GM12865 (cell line): ENCODE measurements at regions not wholly inside any gene's neighbourhood (a gene's known extent, or its start where the extent isn't known, plus 50 kb on each side); places are given as distances from the start of the nearest gene placed in this dataset.
"Not testable (repeated sequence)": the region's sequence is repeated elsewhere in the genome, so short reads cannot be mapped to it uniquely, and the experiment has no call there.

Experiments
- DNase-seq: peaks from one replicate; pipeline ENCODE4 v3.0.0; 2010; ENCODE audit warnings: low read depth
- H3K4me3 ChIP-seq: 2 replicates; pipeline ENCODE4 v1.5.1; 2011; ENCODE audit warnings: mild to moderate bottlenecking, low read depth, low read length, control low read depth
- TF ChIP-seq, protein P1 (sequence below): IDR thresholded peaks from 2 replicates; pipeline ENCODE4 v1.5.1; 2011; ENCODE audit warnings: low read length, control low read depth, low read depth, inconsistent platforms; ENCODE audit not compliant: insufficient read depth; ENCODE audit errors: missing control alignments

DNA sequence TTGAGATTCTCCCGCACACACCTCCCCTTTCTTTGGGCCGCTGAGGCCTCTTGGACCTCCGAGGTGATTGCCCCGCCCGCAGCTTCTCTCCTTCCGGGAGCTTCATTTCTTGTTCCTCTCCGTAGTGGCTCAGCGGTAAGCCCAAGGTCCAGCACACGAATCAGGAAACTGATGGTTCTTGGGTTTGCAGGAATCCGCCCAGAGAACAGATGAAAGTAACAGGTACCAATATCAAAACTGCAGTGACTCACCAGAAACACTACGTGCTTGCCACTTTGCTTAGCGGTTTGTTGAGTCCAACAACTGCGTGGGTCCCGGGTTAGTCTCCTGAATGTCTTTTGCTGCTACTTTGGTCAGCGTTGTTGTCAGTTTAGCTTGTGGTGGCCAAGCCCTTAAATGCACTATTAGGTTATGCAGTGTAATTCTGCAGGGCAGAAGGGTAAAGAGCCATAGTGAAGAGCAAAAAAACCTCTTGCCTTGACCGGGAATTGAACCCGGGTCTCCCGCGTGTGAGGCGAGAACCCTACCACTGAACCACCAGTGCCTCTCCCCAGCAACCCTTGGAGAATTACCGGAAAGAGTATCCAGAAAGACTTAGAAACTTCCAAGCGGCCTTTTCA is 172.1 kb downstream of the FAM72C start:
- not testable (repeated sequence) for H3K4me3 ChIP-seq, DNase-seq

DNA sequence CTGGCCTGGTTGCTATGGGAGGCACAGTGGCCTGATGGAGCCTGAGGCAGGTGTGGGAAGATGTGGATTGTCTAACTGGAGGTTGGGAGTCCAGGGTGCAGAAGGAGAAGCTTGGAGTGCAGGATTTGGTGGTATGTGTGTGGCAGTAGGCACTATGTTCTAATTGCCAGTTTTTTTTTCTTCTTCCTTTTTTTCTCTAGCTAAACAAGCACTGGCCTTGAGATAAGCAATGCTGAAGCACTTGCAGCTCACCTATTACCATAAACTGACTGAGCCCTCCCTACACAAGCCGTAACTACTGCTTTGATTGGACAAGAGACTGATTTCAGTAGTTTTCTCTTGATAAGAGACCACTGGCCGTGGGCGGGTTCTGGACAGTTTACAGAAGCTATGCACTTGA is 175.4 kb downstream of the FAM72C start:
- not testable (repeated sequence) for H3K4me3 ChIP-seq, DNase-seq

DNA sequence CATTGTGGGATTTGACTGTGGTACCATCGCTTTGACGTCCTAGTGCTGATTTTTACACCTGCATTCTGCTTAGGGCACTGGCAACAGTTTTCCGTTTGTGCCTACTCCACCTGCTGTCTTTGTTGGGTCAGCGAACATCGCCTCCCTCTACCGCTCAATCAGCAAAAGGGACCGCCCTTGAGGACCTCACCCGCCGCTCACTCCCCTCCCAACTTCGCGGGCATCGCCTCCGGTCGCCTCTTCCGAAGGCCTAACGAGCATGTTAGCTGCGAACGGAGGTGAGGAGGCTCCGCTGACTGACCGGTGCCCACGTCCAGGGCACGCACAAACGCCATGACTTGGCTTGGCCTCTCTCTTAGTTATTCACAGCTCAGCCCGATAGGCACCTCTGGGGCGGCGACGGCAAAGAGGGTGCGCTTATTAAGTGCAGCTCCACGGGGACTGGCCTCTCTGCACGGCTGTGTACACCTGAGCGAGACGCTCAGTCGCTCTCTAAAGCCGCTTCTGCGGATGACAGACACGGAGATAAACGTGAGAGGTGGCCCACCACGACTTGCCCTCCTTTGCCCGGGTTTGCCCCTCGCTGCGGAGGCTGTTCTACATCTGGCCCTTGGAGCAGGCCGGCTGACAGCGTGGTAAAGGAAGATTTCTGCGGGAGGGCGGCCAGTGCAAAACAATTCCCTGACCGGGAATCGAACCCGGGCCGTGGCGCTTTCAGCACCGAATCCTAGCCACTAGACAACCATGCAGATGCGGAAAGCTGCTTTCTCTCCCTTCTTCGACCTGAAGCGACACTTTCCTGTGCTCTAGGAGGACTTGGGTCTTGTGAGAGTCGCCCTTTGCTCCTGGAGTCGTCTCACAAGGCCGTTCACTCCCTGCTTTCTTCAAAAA is 179.5 kb downstream of the FAM72C start:
- not testable (repeated sequence) for H3K4me3 ChIP-seq, DNase-seq

DNA sequence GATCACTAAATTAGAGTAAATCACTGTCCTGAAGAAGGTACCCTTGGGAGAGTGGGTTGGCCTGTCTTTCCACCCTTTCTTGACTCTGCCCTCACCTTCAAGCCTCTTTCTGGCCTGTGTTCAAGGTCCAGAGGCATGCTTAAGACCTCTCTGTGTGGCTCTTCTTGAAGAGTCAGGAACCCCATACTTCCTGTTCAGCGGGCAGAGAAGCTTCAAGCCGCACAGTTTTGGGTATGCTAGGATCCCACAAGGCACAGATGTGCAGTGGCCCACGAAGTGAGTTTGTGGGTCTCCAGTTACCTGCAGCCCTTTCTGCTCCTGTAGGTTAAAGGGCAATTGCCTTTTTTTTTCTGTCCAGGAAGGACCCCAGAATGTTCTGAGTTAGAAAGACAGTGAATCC is 185.4 kb downstream of the FAM72C start:
- H3K4me3 ChIP-seq, DNase-seq: not testable (repeated sequence)

DNA sequence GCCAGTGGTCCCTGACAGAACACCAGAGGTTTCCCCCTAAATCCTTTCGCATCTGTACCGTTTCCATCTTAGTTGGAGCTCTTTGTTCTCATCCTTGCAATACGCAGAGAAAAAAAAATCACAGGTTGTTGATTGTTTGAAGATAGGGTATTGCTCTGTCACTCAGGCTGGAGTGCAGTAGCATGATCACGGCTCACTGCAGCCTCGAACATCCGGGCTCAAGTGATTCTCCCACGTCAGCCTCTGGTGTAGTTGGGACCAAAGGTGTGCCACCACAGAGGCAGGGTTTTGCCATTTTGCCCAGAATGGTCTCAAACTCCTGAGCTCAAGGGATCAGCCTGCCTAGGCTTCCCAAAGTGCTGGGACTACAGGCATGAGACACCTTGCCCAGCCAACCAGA is 185.9 kb downstream of the FAM72C start:
- H3K4me3 ChIP-seq, DNase-seq: not testable (repeated sequence)

DNA sequence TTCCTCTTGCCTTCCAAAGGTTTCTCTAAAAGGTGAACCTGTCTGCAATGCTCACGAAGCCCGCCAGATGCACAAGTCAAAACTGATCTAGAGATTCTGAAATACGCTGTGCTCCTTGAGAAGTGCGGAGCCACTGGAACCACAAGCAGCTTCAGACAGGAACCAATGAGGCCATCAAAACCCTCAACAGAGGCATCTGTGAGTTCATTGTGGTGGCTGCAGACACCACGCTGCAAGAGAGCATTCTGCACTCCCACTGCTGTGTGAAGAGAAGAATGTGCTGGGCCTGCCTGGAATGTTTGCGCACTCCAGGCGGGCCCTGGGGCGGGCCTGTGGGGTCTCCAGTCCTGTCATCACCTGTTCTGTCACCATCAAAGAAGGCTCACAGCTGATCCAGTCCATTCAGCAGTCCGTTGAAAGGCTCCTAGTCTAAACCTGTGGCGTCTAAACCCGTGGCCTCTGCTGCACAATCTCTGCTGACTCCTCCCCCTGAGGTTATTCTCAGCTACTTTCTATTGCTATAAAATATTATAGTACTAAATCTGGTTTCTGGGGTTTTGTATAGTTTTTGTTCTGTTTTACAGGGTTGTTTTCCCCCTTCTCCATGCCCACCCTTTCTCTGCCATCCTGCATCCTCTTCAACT is 187.4 kb downstream of the FAM72C start:
- not testable (repeated sequence) for DNase-seq, H3K4me3 ChIP-seq

DNA sequence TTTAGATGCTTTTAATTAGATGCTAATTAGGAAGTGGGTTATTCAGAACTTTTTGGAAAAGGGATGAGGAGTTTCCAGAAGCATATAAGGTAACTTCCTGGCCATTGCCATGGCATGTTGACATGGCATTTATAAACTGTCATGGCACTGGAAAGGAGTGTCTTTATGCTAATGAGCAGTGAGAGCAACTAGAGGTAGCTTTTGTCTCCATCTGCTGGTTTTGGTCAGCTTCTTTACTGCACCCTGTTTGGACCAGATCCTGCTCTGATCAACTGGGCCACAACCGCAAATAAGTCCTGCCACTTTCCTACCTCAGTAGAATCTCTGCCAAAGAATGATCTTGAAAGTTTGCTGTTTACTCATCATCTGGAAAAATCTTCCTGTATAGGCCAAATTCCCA is 193.6 kb downstream of the FAM72C start:
- DNase-seq, H3K4me3 ChIP-seq: not testable (repeated sequence)

DNA sequence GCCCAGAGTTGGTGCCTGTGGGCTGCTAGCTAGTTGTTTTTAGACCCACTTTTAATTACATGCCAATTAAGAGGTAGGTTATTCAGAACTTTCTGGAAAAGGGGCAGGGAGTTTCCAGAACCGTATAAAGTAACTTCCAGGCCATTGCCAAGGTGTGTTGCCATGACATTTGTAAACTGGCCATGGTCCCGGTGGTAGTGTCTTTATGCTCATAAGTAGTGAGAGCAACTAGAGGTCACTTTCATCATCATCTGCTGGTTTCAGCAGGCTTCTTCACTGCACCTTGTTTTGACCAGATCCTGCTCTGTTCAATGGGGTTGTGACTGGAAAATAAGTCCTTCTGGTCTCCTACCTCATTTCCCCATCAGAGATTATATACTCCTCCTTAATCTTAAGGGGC is 207.0 kb downstream of the FAM72C start:
- not testable (repeated sequence) for DNase-seq, H3K4me3 ChIP-seq

DNA sequence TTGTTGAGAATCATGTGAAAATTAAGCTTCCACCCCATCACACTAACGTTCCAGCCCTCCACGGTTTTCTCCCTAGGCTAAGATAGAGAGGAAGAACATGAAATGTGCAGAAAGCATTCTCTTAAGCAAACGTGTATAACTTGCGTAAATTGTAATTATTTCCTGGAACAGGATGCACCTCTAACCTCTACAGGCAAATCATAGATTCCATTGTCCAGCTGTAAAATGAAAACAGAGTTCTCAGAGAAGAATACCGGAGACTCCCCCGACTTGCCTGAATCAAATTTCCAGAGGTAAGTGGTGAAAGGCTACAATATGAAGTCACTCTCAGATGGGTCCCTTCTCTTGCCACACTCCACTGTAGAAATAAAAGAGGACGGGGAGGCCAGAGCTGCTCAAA is 211.4 kb downstream of the FAM72C start:
- H3K4me3 ChIP-seq, DNase-seq: not testable (repeated sequence)

DNA sequence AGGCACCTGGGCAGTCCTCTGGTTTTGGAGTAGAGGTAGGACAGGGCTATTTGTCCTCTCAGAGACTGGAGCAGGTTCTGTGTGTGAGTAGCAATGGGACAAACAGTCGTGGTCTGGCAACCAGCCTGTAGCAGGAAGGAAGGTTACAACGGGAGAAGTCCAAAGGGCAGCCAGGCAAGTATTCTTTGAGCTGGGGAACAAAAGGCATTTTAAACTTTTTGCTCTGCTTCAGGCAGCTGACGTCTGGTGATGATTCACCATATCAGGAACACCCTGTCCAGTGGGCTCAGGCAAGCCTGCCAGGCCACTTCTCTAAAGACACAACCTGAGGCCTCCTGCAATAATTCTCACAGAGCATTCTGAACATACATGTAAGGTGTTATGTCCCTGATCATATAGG is 215.8 kb downstream of the FAM72C start:
- not testable (repeated sequence) for DNase-seq, H3K4me3 ChIP-seq

DNA sequence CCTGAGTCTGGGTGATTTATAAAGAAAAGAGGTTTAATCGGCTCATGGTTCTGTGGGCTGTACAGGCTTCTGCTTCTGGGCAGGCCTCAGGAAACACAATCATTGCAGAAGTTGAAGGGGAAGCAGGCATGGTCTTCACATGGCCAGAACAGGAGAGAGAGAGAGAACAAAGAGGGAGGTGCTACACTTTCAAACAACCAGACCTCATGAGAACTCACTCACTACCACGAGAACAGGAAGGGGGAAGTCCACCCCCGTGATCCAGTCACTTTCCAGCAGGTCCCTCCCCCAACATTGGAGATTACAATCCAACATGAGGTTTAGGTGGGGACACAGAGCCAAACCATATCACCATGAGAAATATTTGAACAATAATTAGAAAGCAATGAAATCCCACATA is 222.9 kb downstream of the FAM72C start:
- no peak for DNase-seq
- TF ChIP-seq, protein P1, sequence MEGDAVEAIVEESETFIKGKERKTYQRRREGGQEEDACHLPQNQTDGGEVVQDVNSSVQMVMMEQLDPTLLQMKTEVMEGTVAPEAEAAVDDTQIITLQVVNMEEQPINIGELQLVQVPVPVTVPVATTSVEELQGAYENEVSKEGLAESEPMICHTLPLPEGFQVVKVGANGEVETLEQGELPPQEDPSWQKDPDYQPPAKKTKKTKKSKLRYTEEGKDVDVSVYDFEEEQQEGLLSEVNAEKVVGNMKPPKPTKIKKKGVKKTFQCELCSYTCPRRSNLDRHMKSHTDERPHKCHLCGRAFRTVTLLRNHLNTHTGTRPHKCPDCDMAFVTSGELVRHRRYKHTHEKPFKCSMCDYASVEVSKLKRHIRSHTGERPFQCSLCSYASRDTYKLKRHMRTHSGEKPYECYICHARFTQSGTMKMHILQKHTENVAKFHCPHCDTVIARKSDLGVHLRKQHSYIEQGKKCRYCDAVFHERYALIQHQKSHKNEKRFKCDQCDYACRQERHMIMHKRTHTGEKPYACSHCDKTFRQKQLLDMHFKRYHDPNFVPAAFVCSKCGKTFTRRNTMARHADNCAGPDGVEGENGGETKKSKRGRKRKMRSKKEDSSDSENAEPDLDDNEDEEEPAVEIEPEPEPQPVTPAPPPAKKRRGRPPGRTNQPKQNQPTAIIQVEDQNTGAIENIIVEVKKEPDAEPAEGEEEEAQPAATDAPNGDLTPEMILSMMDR = no peak
- H3K4me3 ChIP-seq = no peak overlapping the region

DNA sequence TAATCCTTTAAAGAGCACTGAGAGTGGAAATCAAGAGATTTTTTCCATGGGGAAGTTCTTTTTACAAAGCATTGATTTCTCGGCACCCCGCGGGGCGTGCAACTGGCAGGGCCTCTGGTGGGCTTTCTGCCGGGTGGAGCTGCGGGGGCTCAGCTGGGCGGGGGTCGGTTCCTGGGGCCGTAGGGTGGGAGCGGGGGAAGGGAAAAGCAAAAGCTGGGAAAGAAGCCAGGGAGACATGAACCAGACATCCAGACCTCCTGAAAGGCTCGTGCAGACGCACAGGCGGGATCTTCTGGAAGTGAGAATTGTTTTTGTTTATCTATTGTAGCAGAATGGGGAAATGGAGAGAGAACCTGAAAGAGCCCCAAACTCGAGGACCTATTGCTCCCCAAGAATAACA is 235.2 kb downstream of the FAM72C start:
- TF ChIP-seq, protein P1 = no peak
- H3K4me3 ChIP-seq = no peak overlapping the region
- DNase-seq = no peak
